GM10266 (cell line): ENCODE measurements at regions not wholly inside any gene's neighbourhood (a gene's known extent, or its start where the extent isn't known, plus 50 kb on each side); places are given as distances from the start of the nearest gene placed in this dataset.

ENCODE experiments used
- DNase-seq: peaks from one replicate; pipeline ENCODE4 v3.0.0; 2012; ENCODE audit errors: extremely low spot score
- CTCF ChIP-seq: IDR thresholded peaks from 2 replicates; pipeline ENCODE4 v1.5.1; 2012; ENCODE audit warnings: mild to moderate bottlenecking, low read depth; ENCODE audit not compliant: control insufficient read depth, insufficient read depth; ENCODE audit errors: missing control alignments

GRCh38 chr6:95286874-95287273, 290.5 kb upstream of the MANEA start:
- no peak for TF ChIP-seq CTCF
- DNase-seq: no peak

- DNase-seq: no peak
- no peak for TF ChIP-seq CTCF
These were observed 289.1 kb upstream of the MANEA start for GRCh38 chr6:95288251-95288650.

- no peak for DNase-seq
- no peak for TF ChIP-seq CTCF
These were observed 285.3 kb upstream of the MANEA start for GRCh38 chr6:95292011-95292410.

- TF ChIP-seq CTCF: no peak
- DNase-seq: no peak
These were observed 284.1 kb upstream of the MANEA start for GRCh38 chr6:95293257-95293656.

- TF ChIP-seq CTCF: no peak
- no peak for DNase-seq
These were observed 283.3 kb upstream of the MANEA start for GRCh38 chr6:95294043-95294442.

- no peak for DNase-seq
- no peak for TF ChIP-seq CTCF
These were observed 267.8 kb upstream of the MANEA start for GRCh38 chr6:95309545-95309944.

GRCh38 chr6:95318137-95318536, 259.2 kb upstream of the MANEA start:
- DNase-seq: no peak
- no peak for TF ChIP-seq CTCF
